Left lung (tissue), 4 donors: ENCODE measurements at regions not wholly inside any gene's neighbourhood (a gene's known extent, or its start where the extent isn't known, plus 50 kb on each side); places are given as distances from the start of the nearest gene placed in this dataset.

Experiments
- ATAC-seq: fragments of 200-7000 bp; cut with Tn5 transposase; one replicate; pipeline ENCODE4 v1.9.1; 2020; ENCODE audit warnings: moderate library complexity
- DNase-seq, 4 donors: peaks; one replicate each; pipeline ENCODE4 v3.0.0-alpha.2; 2013 to 2020
- H3K27ac ChIP-seq, 2 donors: fragments of 200-600 bp; sonication (generic) in 1 of 2; one replicate each; pipeline versions ENCODE4 v1.5.0 to v1.8.0; 2020 to 2021
- H3K27me3 ChIP-seq, 2 donors: fragments of 200-600 bp; sonication (generic) in 1 of 2; one replicate each; pipeline versions ENCODE4 v1.5.0 to v1.8.0; 2020 to 2021
- H3K36me3 ChIP-seq, 2 donors: fragments of 200-600 bp; sonication (generic) in 1 of 2; one replicate each; pipeline versions ENCODE4 v1.5.0 to v1.8.0; 2020 to 2021
- H3K4me1 ChIP-seq, 2 donors: fragments of 200-600 bp; one replicate each; pipeline ENCODE4 v1.8.0; 2021
- H3K4me3 ChIP-seq, 2 donors: fragments of 200-600 bp; sonication (generic) in 1 of 2; one replicate each; pipeline versions ENCODE4 v1.5.0 to v1.8.0; 2020 to 2021; ENCODE audit warnings: mild to moderate bottlenecking in 1 of 2
- H3K9me3 ChIP-seq, 2 donors: fragments of 200-600 bp; sonication (generic) in 1 of 2; one replicate each; pipeline versions ENCODE4 v1.5.0 to v1.8.0; 2020 to 2021
- intact Hi-C, 2 donors: fragments of 100-400 bp; cut with DNase I; formaldehyde crosslinking; loops; one replicate each; pipeline versions ENCODE4 v1.11.2 to v1.14.2; 2022
- TF ChIP-seq, protein P1 (sequence below), 2 donors: fragments of 200-600 bp; sonication (generic) in 1 of 2; IDR thresholded peaks; one replicate each; pipeline versions ENCODE4 v1.5.0 to v1.8.0; 2021; ENCODE audit warnings: antibody characterized with exemption in 2 of 2
- donor health status: DM: no; HTN: yes; CAD: no.
- donor health status: DM: no; HTN: no; CAD: no.

DNA sequence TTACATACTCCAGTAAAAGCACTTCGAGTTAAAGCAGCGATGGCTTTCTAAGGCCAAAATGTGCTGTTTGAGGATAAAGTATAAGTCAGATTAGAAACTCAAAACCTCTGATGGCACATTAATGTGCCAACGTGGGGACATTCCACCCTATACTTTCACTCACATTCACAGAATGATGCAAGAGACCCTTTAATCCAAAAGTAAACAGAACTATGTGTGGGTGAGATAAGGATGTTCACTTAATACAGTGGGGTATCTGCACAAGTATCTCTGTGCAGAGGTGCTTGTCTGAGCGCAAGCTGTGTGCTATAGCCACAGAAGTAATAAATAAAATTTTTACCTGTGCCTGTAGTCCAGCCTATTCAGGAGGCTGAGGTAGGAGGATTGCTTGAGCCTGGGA, 100.3 kb upstream of the CHL1 start:
- H3K36me3 ChIP-seq: no peaks in the 10 kb centered on the region
- H3K27ac ChIP-seq: no peak overlapping the region
- H3K9me3 ChIP-seq: peaks cover 0 to 2% of the 10 kb centered on the region in 2 donors
- no peak for ATAC-seq
- no peaks in the 10 kb centered on the region for H3K27me3 ChIP-seq
- no peak for DNase-seq
- TF ChIP-seq, protein P1, sequence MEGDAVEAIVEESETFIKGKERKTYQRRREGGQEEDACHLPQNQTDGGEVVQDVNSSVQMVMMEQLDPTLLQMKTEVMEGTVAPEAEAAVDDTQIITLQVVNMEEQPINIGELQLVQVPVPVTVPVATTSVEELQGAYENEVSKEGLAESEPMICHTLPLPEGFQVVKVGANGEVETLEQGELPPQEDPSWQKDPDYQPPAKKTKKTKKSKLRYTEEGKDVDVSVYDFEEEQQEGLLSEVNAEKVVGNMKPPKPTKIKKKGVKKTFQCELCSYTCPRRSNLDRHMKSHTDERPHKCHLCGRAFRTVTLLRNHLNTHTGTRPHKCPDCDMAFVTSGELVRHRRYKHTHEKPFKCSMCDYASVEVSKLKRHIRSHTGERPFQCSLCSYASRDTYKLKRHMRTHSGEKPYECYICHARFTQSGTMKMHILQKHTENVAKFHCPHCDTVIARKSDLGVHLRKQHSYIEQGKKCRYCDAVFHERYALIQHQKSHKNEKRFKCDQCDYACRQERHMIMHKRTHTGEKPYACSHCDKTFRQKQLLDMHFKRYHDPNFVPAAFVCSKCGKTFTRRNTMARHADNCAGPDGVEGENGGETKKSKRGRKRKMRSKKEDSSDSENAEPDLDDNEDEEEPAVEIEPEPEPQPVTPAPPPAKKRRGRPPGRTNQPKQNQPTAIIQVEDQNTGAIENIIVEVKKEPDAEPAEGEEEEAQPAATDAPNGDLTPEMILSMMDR (IDR thresholded peaks at IDR 0.05): no peak
- no peaks in the 10 kb centered on the region for H3K4me1 ChIP-seq
- H3K4me3 ChIP-seq: no peak overlapping the region
- intact Hi-C loops: no loop called here

GRCh38 chr3:97417-98258, 98.9 kb upstream of the CHL1 start:
- H3K4me3 ChIP-seq: no peak overlapping the region
- no peaks in the 10 kb centered on the region for H3K36me3 ChIP-seq

GRCh38 chr3:98259-98654, 98.3 kb upstream of the CHL1 start:
- no peak for ATAC-seq
- Histone ChIP-seq H3K27me3 (no peaks in the 10 kb centered on the region), H3K4me1 (no peaks in the 10 kb centered on the region), H3K36me3 (no peaks in the 10 kb centered on the region), H3K9me3 (peaks cover 0 to 2% of the 10 kb centered on the region in 2 donors), H3K27ac (no peak overlapping the region), H3K4me3 (no peak overlapping the region)
- DNase-seq: no peak
- TF ChIP-seq, protein P1 (IDR thresholded peaks at IDR 0.05): no peak
- intact Hi-C loops: no loop called here

More at GRCh38 chr3:97417-98258, 98.9 kb upstream of the CHL1 start:
- ATAC-seq (no peak), DNase-seq (no peak)
- TF ChIP-seq, protein P1 (IDR thresholded peaks at IDR 0.05): no peak
- Histone ChIP-seq H3K4me1 (no peaks in the 10 kb centered on the region), H3K27me3 (no peaks in the 10 kb centered on the region), H3K9me3 (peaks cover 0 to 2% of the 10 kb centered on the region in 2 donors), H3K27ac (no peak overlapping the region)
- intact Hi-C loops: no loop called here

- Histone ChIP-seq H3K9me3 (peaks cover 0 to 2% of the 10 kb centered on the region in 2 donors), H3K4me1 (no peaks in the 10 kb centered on the region), H3K27ac (no peak overlapping the region), H3K4me3 (no peak overlapping the region), H3K36me3 (no peaks in the 10 kb centered on the region), H3K27me3 (no peaks in the 10 kb centered on the region)
- ATAC-seq (no peak), DNase-seq (no peak)
- TF ChIP-seq, protein P1 (IDR thresholded peaks at IDR 0.05): no peak
- intact Hi-C loops: no loop called here
These were observed 97.1 kb upstream of the CHL1 start for GRCh38 chr3:99506-99905.

DNA sequence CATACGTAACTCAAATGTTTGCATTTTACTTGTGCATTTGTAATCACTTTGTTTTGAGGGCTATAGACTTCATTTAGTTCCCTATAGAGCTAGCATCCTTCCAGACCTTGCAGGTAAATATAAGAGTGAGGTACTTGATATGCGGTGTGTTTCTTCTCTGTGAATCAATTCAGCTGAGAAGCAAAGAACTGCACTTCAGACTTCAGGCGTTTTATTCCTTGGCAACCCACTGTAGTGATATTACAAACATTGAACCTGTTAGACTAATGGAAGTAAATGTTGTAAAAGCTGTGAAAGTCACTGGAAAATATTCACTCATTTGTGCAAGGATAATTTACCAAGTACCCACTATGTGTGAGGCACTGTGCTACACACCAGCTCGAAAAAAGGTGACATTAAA, 94.1 kb upstream of the CHL1 start:
- H3K4me3 ChIP-seq: no peak overlapping the region
- H3K9me3 ChIP-seq: no peaks in the 10 kb centered on the region
- no peak for DNase-seq
- H3K27ac ChIP-seq: no peak overlapping the region
- ATAC-seq: no peak
- intact Hi-C loops: no loop called here
- no peaks in the 10 kb centered on the region for H3K4me1 ChIP-seq
- TF ChIP-seq, protein P1 (IDR thresholded peaks at IDR 0.05): no peak
- no peaks in the 10 kb centered on the region for H3K27me3 ChIP-seq
- no peaks in the 10 kb centered on the region for H3K36me3 ChIP-seq
